ENCODE measurements at regions not wholly inside any gene's neighbourhood (a gene's known extent, or its start where the extent isn't known, plus 50 kb on each side); places are given as distances from the start of the nearest gene placed in this dataset.

GRCh38 chr17:74076446-74076845 is 127.0 kb upstream of the RPL38 start:
- Histone ChIP-seq H3K9ac (replicated peaks in 1 of 4; ENCODE audit: extremely low read depth in 1 of 4, low read depth in 3 of 4, low read length in 3 of 4) (no peak overlapping the region; a peak in 1 of 7 replicates), H2AK5ac (ENCODE audit: low read depth, low read length) (peak overlapping the region; percentile 69), H4K5ac (ENCODE audit: insufficient read length, low read depth, low read length) (no peak overlapping the region), H3K27ac (ENCODE audit: low read depth, low read length) (no peak overlapping the region), H3K27me3 (replicated peaks in 1 of 4; ENCODE audit: control insufficient read depth in 3 of 4, extremely low read depth in 1 of 4, insufficient read depth in 3 of 4, low read length in 3 of 4) (no peaks in the 10 kb centered on the region; a peak in 1 of 7 replicates), H2BK120ac (replicated peaks; ENCODE audit: low read depth, low read length) (no peak overlapping the region), H3K23ac (ENCODE audit: insufficient read length) (no peak overlapping the region), H3K56ac (replicated peaks; ENCODE audit: insufficient read length, low read depth, low read length) (peak overlapping the region; percentile 90), H3K23me2 (ENCODE audit: low read depth, low read length) (peaks cover 8% of the 10 kb centered on the region; the same call in 1 of the 2 replicates), H3K4me1 (replicated peaks in 1 of 4; ENCODE audit: control insufficient read depth in 3 of 4, insufficient read depth in 4 of 4, low read length in 3 of 4) (no peaks in the 10 kb centered on the region; a peak in 1 of 7 replicates), H3K36me3 (ENCODE audit: control insufficient read depth in 2 of 4, insufficient read depth in 4 of 4, low read length in 3 of 4) (no peaks in the 10 kb centered on the region), H2BK20ac (ENCODE audit: low read length) (no peak overlapping the region), H3K79me2 (ENCODE audit: control insufficient read depth in 1 of 2, insufficient read depth in 2 of 2, low read length in 2 of 2) (no peaks in the 10 kb centered on the region), H3K4me2 (ENCODE audit: insufficient read depth in 1 of 2, low read depth in 2 of 2, low read length in 2 of 2) (no peak overlapping the region), H2BK5ac (ENCODE audit: low read depth, low read length) (no peak overlapping the region), H4K8ac (ENCODE audit: extremely low read depth, insufficient read depth, low read length) (no peak overlapping the region; the same call in 1 of the 2 replicates), H3K79me1 (ENCODE audit: low read depth, low read length) (no peaks in the 10 kb centered on the region), H3K14ac (ENCODE audit: insufficient read length) (no peak overlapping the region), H2BK12ac (ENCODE audit: low read depth, low read length) (no peak overlapping the region), H3K4me3 (ENCODE audit: extremely low read depth in 1 of 4, insufficient read depth in 2 of 4, low read depth in 3 of 4, low read length in 4 of 4) (no peak overlapping the region), H4K91ac (replicated peaks; ENCODE audit: insufficient read length, low read length) (no peak overlapping the region), H2AFZ (ENCODE audit: low read length) (no peak overlapping the region), H2BK15ac (ENCODE audit: low read length) (no peak overlapping the region), H4K20me1 (replicated peaks in 1 of 2; ENCODE audit: control insufficient read depth in 1 of 2, insufficient read depth in 2 of 2, low read length in 2 of 2) (peaks cover 0 to 7% of the 10 kb centered on the region in 2 experiments), H3K4ac (replicated peaks; ENCODE audit: insufficient read length, low read depth, low read length) (no peak overlapping the region), H3K9me3 (ENCODE audit: insufficient read depth in 2 of 2, low read depth in 1 of 2, low read length in 1 of 2) (peaks cover 3 to 4% of the 10 kb centered on the region in 2 experiments; a peak in 3 of 4 replicates), H3K18ac (ENCODE audit: extremely low read depth, low read length) (no peak overlapping the region)
- no peak for TF ChIP-seq SIRT6 (IDR thresholded peaks at IDR 0.05; ENCODE audit: low read length)
- no peak for TF ChIP-seq POLR2AphosphoS5 (IDR thresholded peaks at IDR 0.05; ENCODE audit: low read depth, low read length)
- no peak for TF ChIP-seq USF2 (IDR thresholded peaks at IDR 0.05; ENCODE audit: low read length)
- TF ChIP-seq MAFK (IDR thresholded peaks at IDR 0.05; ENCODE audit: low read depth, low read length), result no peak
- no peak for TF ChIP-seq RAD21 (IDR thresholded peaks at IDR 0.05 in 1 of 2, conservative IDR thresholded peaks at IDR 0.05 in 1 of 2; ENCODE audit: low read depth in 2 of 2, low read length in 2 of 2)
- TF ChIP-seq RBBP5 (IDR thresholded peaks at IDR 0.05; ENCODE audit: borderline replicate concordance, low read depth, low read length), result no peak
- TF ChIP-seq EZH2 (IDR thresholded peaks at IDR 0.05; ENCODE audit: low read depth, low read length, severe bottlenecking), result no peak
- TF ChIP-seq KDM5A (IDR thresholded peaks at IDR 0.05; ENCODE audit: low read length), result no peak
- no peak for TF ChIP-seq PHF8 (conservative IDR thresholded peaks at IDR 0.05; ENCODE audit: low read depth, low read length)
- no peak for TF ChIP-seq FOSL1 (IDR thresholded peaks at IDR 0.05; ENCODE audit: insufficient read depth, low read depth, low read length)
- ChIA-PET POLR2A (ENCODE audit: partially characterized antibody) (interaction anchor here (1.3 kb wide), 1 partner anchor 10 kb away, joined by 4 read pairs; no protein-coding TSS in a partner anchor), CTCF (ENCODE audit: partially characterized antibody) (interaction anchor here (8.0 kb wide), 1 partner anchor 11 kb away, joined by 84 read pairs; no protein-coding TSS in a partner anchor)
- 100% methylated on average over 1 of the region's 1 CpG; no CpG with 5 or more reads in 1 of the 2 experiments for WGBS, 2 experiments (ENCODE audit: extremely low coverage in 1 of 2, insufficient coverage in 1 of 2, insufficient read length in 1 of 2, insufficient replicate concordance in 2 of 2, low coverage in 1 of 2, low lambda C conversion rate in 2 of 2, missing lambda C conversion rate in 1 of 2)
- DNase-seq (ENCODE audit: low read depth in 1 of 2, low spot score in 2 of 2), result no peak
- no peak for FAIRE-seq
